GM12801 (cell line): ENCODE measurements at regions not wholly inside any gene's neighbourhood (a gene's known extent, or its start where the extent isn't known, plus 50 kb on each side); places are given as distances from the start of the nearest gene placed in this dataset.

Source experiments
- TF ChIP-seq, protein P1 (sequence below): IDR thresholded peaks from one replicate; pipeline ENCODE4 v1.5.1; 2011; ENCODE audit warnings: control low read depth; ENCODE audit not compliant: insufficient read length; ENCODE audit errors: extremely low read depth

DNA sequence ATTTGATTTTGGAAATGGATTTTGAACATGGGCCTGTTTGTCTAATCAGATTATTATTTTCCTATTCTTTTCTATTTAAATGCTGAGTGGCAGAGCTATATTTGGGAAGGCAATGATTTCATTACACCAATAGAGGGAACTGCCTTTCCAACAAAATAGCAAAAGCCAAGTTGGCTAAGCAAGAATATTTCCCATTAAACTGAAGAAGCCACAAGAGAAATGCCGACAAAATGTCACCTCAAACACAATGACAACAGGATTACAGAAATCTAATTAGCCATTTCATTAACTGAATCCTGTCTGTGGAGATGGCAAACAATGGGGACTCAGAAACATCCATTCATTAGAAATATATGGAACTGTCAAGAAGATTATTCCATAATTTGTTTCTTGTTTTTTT is 1593.1 kb upstream of the RAG2 start:
- TF ChIP-seq, protein P1, sequence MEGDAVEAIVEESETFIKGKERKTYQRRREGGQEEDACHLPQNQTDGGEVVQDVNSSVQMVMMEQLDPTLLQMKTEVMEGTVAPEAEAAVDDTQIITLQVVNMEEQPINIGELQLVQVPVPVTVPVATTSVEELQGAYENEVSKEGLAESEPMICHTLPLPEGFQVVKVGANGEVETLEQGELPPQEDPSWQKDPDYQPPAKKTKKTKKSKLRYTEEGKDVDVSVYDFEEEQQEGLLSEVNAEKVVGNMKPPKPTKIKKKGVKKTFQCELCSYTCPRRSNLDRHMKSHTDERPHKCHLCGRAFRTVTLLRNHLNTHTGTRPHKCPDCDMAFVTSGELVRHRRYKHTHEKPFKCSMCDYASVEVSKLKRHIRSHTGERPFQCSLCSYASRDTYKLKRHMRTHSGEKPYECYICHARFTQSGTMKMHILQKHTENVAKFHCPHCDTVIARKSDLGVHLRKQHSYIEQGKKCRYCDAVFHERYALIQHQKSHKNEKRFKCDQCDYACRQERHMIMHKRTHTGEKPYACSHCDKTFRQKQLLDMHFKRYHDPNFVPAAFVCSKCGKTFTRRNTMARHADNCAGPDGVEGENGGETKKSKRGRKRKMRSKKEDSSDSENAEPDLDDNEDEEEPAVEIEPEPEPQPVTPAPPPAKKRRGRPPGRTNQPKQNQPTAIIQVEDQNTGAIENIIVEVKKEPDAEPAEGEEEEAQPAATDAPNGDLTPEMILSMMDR: no peak

DNA sequence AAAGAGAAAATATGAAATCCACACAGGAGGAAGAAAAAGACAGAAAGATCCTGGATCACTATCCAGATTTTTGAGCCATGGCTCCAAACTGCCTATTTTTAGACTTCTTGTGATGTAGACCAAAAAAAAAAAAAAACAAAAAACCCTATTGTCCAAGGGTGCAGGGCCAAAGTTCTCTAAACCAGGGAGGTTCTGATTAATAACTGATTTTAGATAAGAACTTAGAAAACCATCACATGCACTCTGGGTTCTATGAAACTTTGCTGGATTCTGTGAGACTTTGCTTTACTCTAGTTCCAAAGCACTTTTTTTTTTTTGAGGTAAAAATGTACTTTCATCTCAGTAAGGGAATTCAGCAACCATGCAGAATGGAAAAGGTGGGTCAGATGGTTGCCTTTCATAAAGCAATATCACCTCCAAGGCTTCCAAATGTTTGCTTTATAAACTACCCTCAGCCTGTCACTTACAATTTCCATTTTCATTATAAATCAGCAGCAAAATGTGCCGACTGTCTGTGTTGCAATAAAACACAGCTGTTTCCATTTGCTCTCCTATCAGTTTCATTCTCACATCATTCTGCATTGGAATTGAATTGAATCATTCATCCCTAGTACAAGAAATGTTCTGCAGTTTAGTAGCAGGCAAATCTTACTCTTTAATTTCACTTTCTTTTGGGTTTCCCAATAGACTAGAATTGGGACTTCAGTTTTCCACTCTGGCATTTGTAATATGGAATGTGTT is 1584.3 kb upstream of the RAG2 start:
- TF ChIP-seq, protein P1: no peak

DNA sequence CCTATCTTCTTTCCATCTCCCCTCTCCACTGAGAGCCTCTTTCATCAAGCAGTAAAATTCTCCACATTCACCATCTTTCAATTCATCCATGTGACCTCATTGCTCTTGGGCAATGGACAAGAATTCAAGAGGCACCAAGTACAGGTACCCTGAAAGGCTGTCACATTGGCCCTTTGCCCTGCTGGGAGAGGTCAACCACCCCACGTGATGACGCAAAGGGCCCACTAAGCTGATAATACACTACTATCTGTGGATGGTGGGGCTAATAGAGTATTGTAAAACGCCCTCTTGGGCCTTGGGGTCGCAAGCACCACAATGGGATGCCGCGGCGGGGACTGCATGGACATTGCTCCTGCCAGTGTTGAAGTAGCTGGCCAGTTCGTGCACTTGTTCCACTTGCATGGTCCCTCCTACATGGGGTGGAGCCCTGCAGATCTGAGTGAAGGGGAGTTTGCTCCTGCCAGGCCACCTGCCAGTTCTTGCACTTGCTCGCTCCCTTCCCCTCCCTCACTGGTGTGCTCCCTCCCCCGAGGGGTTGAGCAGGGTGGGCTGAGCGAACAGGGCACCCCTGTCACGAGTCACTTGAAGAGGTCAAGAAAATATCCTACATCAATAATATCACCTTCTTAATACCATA is 1578.8 kb upstream of the RAG2 start:
- TF ChIP-seq, protein P1: no peak

DNA sequence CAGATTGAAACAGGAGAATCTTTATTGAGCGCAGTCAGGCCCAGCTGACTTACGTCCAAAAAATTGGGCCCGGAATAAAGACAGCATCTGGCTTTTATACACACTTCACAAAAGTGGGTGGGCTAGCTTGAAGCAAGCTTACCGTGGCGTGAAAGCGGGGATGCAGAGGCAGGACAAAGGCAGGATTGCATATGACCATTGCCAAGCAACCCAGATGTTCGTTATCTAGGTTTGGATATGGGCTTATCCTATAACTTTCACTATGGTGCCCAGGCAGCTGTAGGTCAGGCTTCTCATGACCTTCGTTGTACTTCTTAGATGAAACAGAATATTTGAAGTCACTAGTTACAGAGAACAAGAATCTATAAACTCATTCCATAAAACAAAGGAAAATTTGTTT is 1575.6 kb upstream of the RAG2 start:
- TF ChIP-seq, protein P1: no peak

DNA sequence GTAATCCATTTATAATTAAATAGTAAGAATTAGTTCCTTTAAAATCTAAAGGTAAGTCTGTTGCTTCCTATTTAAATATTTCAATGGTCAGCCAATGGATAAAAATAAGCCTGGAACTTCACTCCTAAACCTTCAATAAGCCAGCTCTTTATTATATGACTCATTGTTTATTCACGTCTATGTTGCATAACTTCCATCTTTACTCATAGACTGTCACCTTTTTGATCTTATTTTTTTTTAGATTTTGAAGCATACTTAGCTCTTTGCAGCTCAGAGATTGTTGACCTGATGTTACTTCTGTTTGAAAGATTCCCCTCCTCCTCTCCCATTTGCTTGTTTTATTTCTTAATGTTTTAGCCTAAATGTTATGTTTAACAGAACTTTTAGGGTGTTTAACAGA is 1571.2 kb upstream of the RAG2 start:
- TF ChIP-seq, protein P1: no peak

DNA sequence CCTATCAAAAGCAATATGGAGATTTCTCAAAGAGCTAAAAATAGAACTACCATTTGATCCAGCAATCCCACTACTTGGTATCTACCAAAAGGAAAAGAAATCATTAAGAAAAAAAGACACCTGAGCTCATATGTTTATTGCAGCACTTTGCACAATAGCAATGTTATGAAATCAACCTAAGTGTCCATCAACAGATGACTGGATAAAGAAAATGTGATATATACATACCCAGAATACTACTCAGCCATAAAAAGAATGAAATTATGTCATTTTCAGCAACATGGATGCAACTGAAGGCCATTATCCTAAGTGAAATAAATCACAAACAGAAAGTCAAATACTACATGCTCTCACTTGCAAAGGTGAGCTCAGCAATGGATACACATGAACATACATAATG is 1565.5 kb upstream of the RAG2 start:
- TF ChIP-seq, protein P1: no peak

DNA sequence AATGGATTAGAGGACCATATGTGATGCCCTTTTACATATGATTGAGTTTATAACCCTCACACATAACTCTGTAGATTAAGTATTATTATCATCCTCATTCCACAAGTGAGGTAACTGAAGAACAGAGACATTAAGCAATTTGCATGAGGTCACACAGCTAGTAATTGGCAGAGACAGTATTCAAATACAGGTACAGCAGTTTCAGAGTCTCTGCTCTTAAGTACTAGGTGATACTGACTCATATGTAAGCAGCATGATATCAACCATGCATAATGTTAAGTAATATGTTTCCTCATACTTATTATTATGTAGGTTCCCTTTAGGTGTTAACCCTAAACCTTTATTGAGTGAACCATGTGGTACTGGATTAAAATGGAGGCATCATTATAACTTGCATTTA is 1562.4 kb upstream of the RAG2 start:
- TF ChIP-seq, protein P1: no peak
